ENCODE measurements at regions not wholly inside any gene's neighbourhood (a gene's known extent, or its start where the extent isn't known, plus 50 kb on each side); places are given as distances from the start of the nearest gene placed in this dataset.

- no peak for DNase-seq
Observed at GRCh38 chr11:106619320-106619990, 398.8 kb downstream of the GUCY1A2 start.

GRCh38 chr11:106621484-106621883, 396.8 kb downstream of the GUCY1A2 start:
- no peak for DNase-seq

All from NCI-H1436 (cell line).